ENCODE measurements at regions not wholly inside any gene's neighbourhood (a gene's known extent, or its start where the extent isn't known, plus 50 kb on each side); places are given as distances from the start of the nearest gene placed in this dataset.

GRCh38 chr4:179989975-179990374, 2253.2 kb upstream of the TENM3 start:
- ChIA-PET CTCF (no interaction called here), POLR2A (no interaction called here)
- intact Hi-C loops (cut with micrococcal nuclease) = no loop called here
- Mint-ChIP-seq H3K27ac (ENCODE audit: low read depth, unreplicated experiment) (no peak overlapping the region), H3K9me3 (ENCODE audit: unreplicated experiment) (no peaks in the 10 kb centered on the region), H3K36me3 (ENCODE audit: insufficient read depth, unreplicated experiment) (no peaks in the 10 kb centered on the region), H3K4me3 (ENCODE audit: unreplicated experiment) (no peak overlapping the region), H3K27me3 (ENCODE audit: insufficient read depth, unreplicated experiment) (no peaks in the 10 kb centered on the region), H3K4me1 (ENCODE audit: insufficient read depth, unreplicated experiment) (no peaks in the 10 kb centered on the region)
- no peak for DNase-seq (ENCODE audit: unreplicated experiment)
- no peak for TF ChIP-seq CTCF (IDR thresholded peaks at IDR 0.05; ENCODE audit: unreplicated experiment)
- BruUV-seq (replicated peaks) = no TSS peak

- no peak for TF ChIP-seq CTCF (IDR thresholded peaks at IDR 0.05; ENCODE audit: unreplicated experiment)
- peaks cover 6% of the 10 kb centered on the region for H3K36me3 Mint-ChIP-seq (ENCODE audit: insufficient read depth, unreplicated experiment)
- peak; percentile 11 for DNase-seq (ENCODE audit: unreplicated experiment)
- H3K27me3 Mint-ChIP-seq (ENCODE audit: insufficient read depth, unreplicated experiment) = no peaks in the 10 kb centered on the region
- no peaks in the 10 kb centered on the region for H3K4me1 Mint-ChIP-seq (ENCODE audit: insufficient read depth, unreplicated experiment)
- intact Hi-C loops (cut with micrococcal nuclease) = no loop called here
- H3K4me3 Mint-ChIP-seq (ENCODE audit: unreplicated experiment) = no peak overlapping the region
- ChIA-PET POLR2A (no interaction called here), CTCF (interaction anchor here (0.6 kb wide), 1 partner anchor 144 kb away, joined by 4 read pairs; no protein-coding TSS in a partner anchor)
- H3K9me3 Mint-ChIP-seq (ENCODE audit: unreplicated experiment) = peaks cover 13% of the 10 kb centered on the region
- no peak overlapping the region for H3K27ac Mint-ChIP-seq (ENCODE audit: low read depth, unreplicated experiment)
- BruUV-seq (replicated peaks) = no TSS peak
Measured at GRCh38 chr4:180009316-180009715, 2233.9 kb upstream of the TENM3 start.

GRCh38 chr4:180028682-180029081, 2214.5 kb upstream of the TENM3 start:
- DNase-seq (ENCODE audit: unreplicated experiment) = peak; percentile 62
- CTCF ChIA-PET = interaction anchor here (0.6 kb wide), 1 partner anchor 265 kb away, joined by 3 read pairs; no protein-coding TSS in a partner anchor
- H3K9me3 Mint-ChIP-seq (ENCODE audit: unreplicated experiment) = no peaks in the 10 kb centered on the region
- no peaks in the 10 kb centered on the region for H3K27me3 Mint-ChIP-seq (ENCODE audit: insufficient read depth, unreplicated experiment)
- no peaks in the 10 kb centered on the region for H3K36me3 Mint-ChIP-seq (ENCODE audit: insufficient read depth, unreplicated experiment)
- no TSS peak for BruUV-seq (replicated peaks)
- H3K4me3 Mint-ChIP-seq (ENCODE audit: unreplicated experiment) = no peak overlapping the region
- no peak overlapping the region for H3K27ac Mint-ChIP-seq (ENCODE audit: low read depth, unreplicated experiment)
- POLR2A ChIA-PET = no interaction called here
- intact Hi-C loops (cut with micrococcal nuclease) = loop anchor here (5.0 kb wide), 1 partner anchor 161 kb away; no protein-coding TSS in a partner anchor
- no peaks in the 10 kb centered on the region for H3K4me1 Mint-ChIP-seq (ENCODE audit: insufficient read depth, unreplicated experiment)
- TF ChIP-seq CTCF (IDR thresholded peaks at IDR 0.05; ENCODE audit: unreplicated experiment) = peak; percentile 40

- ChIA-PET POLR2A (no interaction called here), CTCF (no interaction called here)
- TF ChIP-seq CTCF (IDR thresholded peaks at IDR 0.05; ENCODE audit: unreplicated experiment) = no peak
- intact Hi-C loops (cut with micrococcal nuclease) = no loop called here
- Mint-ChIP-seq H3K4me3 (ENCODE audit: unreplicated experiment) (no peak overlapping the region), H3K4me1 (ENCODE audit: insufficient read depth, unreplicated experiment) (no peaks in the 10 kb centered on the region), H3K27me3 (ENCODE audit: insufficient read depth, unreplicated experiment) (no peaks in the 10 kb centered on the region), H3K36me3 (ENCODE audit: insufficient read depth, unreplicated experiment) (no peaks in the 10 kb centered on the region), H3K9me3 (ENCODE audit: unreplicated experiment) (no peaks in the 10 kb centered on the region), H3K27ac (ENCODE audit: low read depth, unreplicated experiment) (no peak overlapping the region)
- no TSS peak for BruUV-seq (replicated peaks)
- DNase-seq (ENCODE audit: unreplicated experiment) = no peak
Measured at GRCh38 chr4:180031330-180031729, 2211.9 kb upstream of the TENM3 start.
